WERI-Rb-1 (cell line): ENCODE measurements at regions not wholly inside any gene's neighbourhood (a gene's known extent, or its start where the extent isn't known, plus 50 kb on each side); places are given as distances from the start of the nearest gene placed in this dataset.

Experiments used
- DNase-seq: peaks from one replicate; pipeline ENCODE4 v3.0.0-alpha.2; 2020
- H3K27ac ChIP-seq: fragments of 250-450 bp; sonication (Bioruptor Pico); 2 replicates; pipeline ENCODE4 v1.5.1; 2020; ENCODE audit warnings: mild to moderate bottlenecking, moderate library complexity
- H3K27me3 ChIP-seq: fragments of 250-450 bp; sonication (Bioruptor Pico); 2 replicates; pipeline ENCODE4 v1.5.1; 2021; ENCODE audit warnings: mild to moderate bottlenecking, low read depth, moderate library complexity; ENCODE audit not compliant: insufficient read depth, severe bottlenecking
- H3K36me3 ChIP-seq: fragments of 250-450 bp; sonication (Bioruptor Pico); 2 replicates; pipeline ENCODE4 v1.5.1; 2020; ENCODE audit warnings: mild to moderate bottlenecking, moderate library complexity
- H3K4me3 ChIP-seq: 2 replicates; pipeline ENCODE4 v1.5.1; 2011; ENCODE audit warnings: low read depth, mild to moderate bottlenecking, control low read depth, low read length
- H3K9me3 ChIP-seq: fragments of 250-450 bp; sonication (Bioruptor Pico); 2 replicates; pipeline ENCODE4 v1.5.1; 2021; ENCODE audit warnings: mild to moderate bottlenecking, moderate library complexity; ENCODE audit not compliant: severe bottlenecking
- CTCF ChIP-seq: IDR thresholded peaks from 2 replicates; pipeline ENCODE4 v1.5.1; 2011; ENCODE audit warnings: low read depth, mild to moderate bottlenecking, control low read depth, inconsistent platforms, low read length

- no peaks in the 10 kb centered on the region for H3K9me3 ChIP-seq
- no peaks in the 10 kb centered on the region for H3K36me3 ChIP-seq
- no peak overlapping the region for H3K27ac ChIP-seq
- H3K27me3 ChIP-seq: no peaks in the 10 kb centered on the region
- TF ChIP-seq CTCF: no peak
- DNase-seq: no peak
- H3K4me3 ChIP-seq: no peak overlapping the region
Measured at GRCh38 chr10:21299330-21299729, 226.2 kb downstream of the SKIDA1 start.

- Histone ChIP-seq H3K4me3 (no peak overlapping the region), H3K36me3 (no peaks in the 10 kb centered on the region), H3K27me3 (no peaks in the 10 kb centered on the region), H3K27ac (no peak overlapping the region), H3K9me3 (no peaks in the 10 kb centered on the region)
- no peak for DNase-seq
- TF ChIP-seq CTCF: no peak
Measured at GRCh38 chr10:21298701-21299100, 226.8 kb downstream of the SKIDA1 start.

GRCh38 chr10:21297603-21298383 lies 227.7 kb downstream of the SKIDA1 start:
- DNase-seq: no peak
- TF ChIP-seq CTCF: no peak
- no peak overlapping the region for H3K4me3 ChIP-seq
- no peaks in the 10 kb centered on the region for H3K27me3 ChIP-seq
- no peak overlapping the region for H3K27ac ChIP-seq
- H3K9me3 ChIP-seq: no peaks in the 10 kb centered on the region
- H3K36me3 ChIP-seq: no peaks in the 10 kb centered on the region

- H3K4me3 ChIP-seq: no peak overlapping the region
- no peaks in the 10 kb centered on the region for H3K36me3 ChIP-seq
- H3K9me3 ChIP-seq: no peaks in the 10 kb centered on the region
- H3K27me3 ChIP-seq: no peaks in the 10 kb centered on the region
- DNase-seq: no peak
- no peak for TF ChIP-seq CTCF
- H3K27ac ChIP-seq: no peak overlapping the region
Measured at GRCh38 chr10:21296575-21297355, 228.7 kb downstream of the SKIDA1 start.

- no peak for DNase-seq
- H3K27me3 ChIP-seq: no peaks in the 10 kb centered on the region
- H3K4me3 ChIP-seq: no peak overlapping the region
- no peak overlapping the region for H3K27ac ChIP-seq
- H3K9me3 ChIP-seq: no peaks in the 10 kb centered on the region
- no peaks in the 10 kb centered on the region for H3K36me3 ChIP-seq
- TF ChIP-seq CTCF: no peak
Measured at GRCh38 chr10:21293518-21294356, 231.7 kb downstream of the SKIDA1 start.
